ENCODE measurements at regions not wholly inside any gene's neighbourhood (a gene's known extent, or its start where the extent isn't known, plus 50 kb on each side); places are given as distances from the start of the nearest gene placed in this dataset.
A peak's percentile ranks its signal among the peaks of the same experiment; 100 is the strongest.

DNA sequence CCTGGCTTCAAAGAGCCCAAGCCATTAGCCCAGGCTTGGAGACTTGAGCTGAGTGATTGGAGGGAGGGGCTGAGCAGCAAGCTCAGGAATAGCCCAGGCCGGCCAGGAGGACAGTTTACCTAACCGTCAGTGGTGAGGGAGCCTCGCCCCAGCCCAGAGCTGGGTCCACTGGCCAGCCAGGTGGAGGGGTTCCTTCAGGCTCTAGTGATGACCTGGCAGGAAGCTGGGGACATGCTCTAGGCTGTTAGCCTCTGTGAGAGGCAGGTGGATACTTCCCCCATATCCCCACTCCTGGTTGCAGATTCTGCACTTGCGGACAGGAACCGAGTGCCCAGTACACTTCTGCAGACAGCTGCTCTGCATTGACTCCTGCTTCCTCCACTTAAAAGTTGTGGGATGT is 61.2 kb upstream of the ANTXRL start:
- Histone ChIP-seq H3K27ac (ENCODE audit: low read depth, low read length) (no peak overlapping the region), H3K14ac (ENCODE audit: insufficient read length) (no peak overlapping the region), H4K20me1 (replicated peaks in 1 of 2; ENCODE audit: control insufficient read depth in 1 of 2, insufficient read depth in 2 of 2, low read length in 2 of 2) (no peaks in the 10 kb centered on the region), H4K91ac (replicated peaks; ENCODE audit: insufficient read length, low read length) (no peak overlapping the region), H3K23me2 (ENCODE audit: low read depth, low read length) (no peaks in the 10 kb centered on the region), H2AK5ac (ENCODE audit: low read depth, low read length) (no peak overlapping the region), H3K79me1 (ENCODE audit: low read depth, low read length) (no peaks in the 10 kb centered on the region), H2BK15ac (ENCODE audit: low read length) (no peak overlapping the region), H3K9ac (replicated peaks in 1 of 4; ENCODE audit: extremely low read depth in 1 of 4, low read depth in 3 of 4, low read length in 3 of 4) (no peak overlapping the region), H3K9me3 (ENCODE audit: insufficient read depth in 2 of 2, low read depth in 1 of 2, low read length in 1 of 2) (peaks cover 8 to 10% of the 10 kb centered on the region in 2 experiments), H2BK5ac (ENCODE audit: low read depth, low read length) (no peak overlapping the region), H3K36me3 (ENCODE audit: control insufficient read depth in 2 of 4, insufficient read depth in 4 of 4, low read length in 3 of 4) (no peaks in the 10 kb centered on the region), H4K5ac (ENCODE audit: insufficient read length, low read depth, low read length) (no peak overlapping the region), H3K27me3 (replicated peaks in 1 of 4; ENCODE audit: control insufficient read depth in 3 of 4, extremely low read depth in 1 of 4, insufficient read depth in 3 of 4, low read length in 3 of 4) (no peaks in the 10 kb centered on the region), H3K79me2 (ENCODE audit: control insufficient read depth in 1 of 2, insufficient read depth in 2 of 2, low read length in 2 of 2) (no peaks in the 10 kb centered on the region), H3K4me1 (replicated peaks in 1 of 4; ENCODE audit: control insufficient read depth in 3 of 4, insufficient read depth in 4 of 4, low read length in 3 of 4) (peaks cover 0 to 9% (median 7%) of the 10 kb centered on the region in 4 experiments; a peak in 5 of 7 replicates), H2AFZ (ENCODE audit: low read length) (no peak overlapping the region), H2BK12ac (ENCODE audit: low read depth, low read length) (no peak overlapping the region), H3K4me3 (ENCODE audit: extremely low read depth in 1 of 4, insufficient read depth in 2 of 4, low read depth in 3 of 4, low read length in 4 of 4) (no peak overlapping the region), H3K56ac (replicated peaks; ENCODE audit: insufficient read length, low read depth, low read length) (no peak overlapping the region), H3K4me2 (ENCODE audit: insufficient read depth in 1 of 2, low read depth in 2 of 2, low read length in 2 of 2) (no peak overlapping the region), H2BK120ac (replicated peaks; ENCODE audit: low read depth, low read length) (no peak overlapping the region), H2BK20ac (ENCODE audit: low read length) (no peak overlapping the region), H4K8ac (ENCODE audit: extremely low read depth, insufficient read depth, low read length) (no peak overlapping the region), H3K18ac (ENCODE audit: extremely low read depth, low read length) (no peak overlapping the region), H3K23ac (ENCODE audit: insufficient read length) (no peak overlapping the region), H3K4ac (replicated peaks; ENCODE audit: insufficient read length, low read depth, low read length) (no peak overlapping the region)
- no peak for FAIRE-seq
- WGBS, 2 experiments (ENCODE audit: extremely low coverage in 1 of 2, insufficient coverage in 1 of 2, insufficient read length in 1 of 2, insufficient replicate concordance in 2 of 2, low coverage in 1 of 2, low lambda C conversion rate in 2 of 2, missing lambda C conversion rate in 1 of 2), result 91% methylated on average over 5 of the region's 5 CpGs; no CpG with 5 or more reads in 1 of the 2 experiments
- ChIA-PET POLR2A (ENCODE audit: partially characterized antibody) (no interaction called here), CTCF (ENCODE audit: partially characterized antibody) (interaction anchor here (0.6 to 7.6 kb wide), 8 partner anchors 8 to 335 kb away, joined by 3 to 99 read pairs (median 4); no protein-coding TSS in a partner anchor)
- DNase-seq (ENCODE audit: low read depth in 1 of 2, low spot score in 2 of 2), result peak in 1 of 2 experiments; percentile 38
- no peak for TF ChIP-seq YY1 (IDR thresholded peaks at IDR 0.05; ENCODE audit: low read depth, low read length)
- TF ChIP-seq CBX8 (IDR thresholded peaks at IDR 0.05; ENCODE audit: borderline replicate concordance, low read depth, low read length), result no peak
- TF ChIP-seq, protein P1, sequence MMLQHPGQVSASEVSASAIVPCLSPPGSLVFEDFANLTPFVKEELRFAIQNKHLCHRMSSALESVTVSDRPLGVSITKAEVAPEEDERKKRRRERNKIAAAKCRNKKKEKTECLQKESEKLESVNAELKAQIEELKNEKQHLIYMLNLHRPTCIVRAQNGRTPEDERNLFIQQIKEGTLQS (IDR thresholded peaks at IDR 0.05; ENCODE audit: insufficient read depth, low read depth, low read length), result no peak
- TF ChIP-seq SRF (IDR thresholded peaks at IDR 0.05; ENCODE audit: low read depth, low read length), result no peak
- TF ChIP-seq RBBP5 (IDR thresholded peaks at IDR 0.05; ENCODE audit: borderline replicate concordance, low read depth, low read length), result no peak
- no peak for TF ChIP-seq SIN3A (conservative IDR thresholded peaks at IDR 0.05 in 1 of 2, IDR thresholded peaks at IDR 0.05 in 1 of 2; ENCODE audit: low read depth in 1 of 2, low read length in 2 of 2)
- TF ChIP-seq KDM4A (IDR thresholded peaks at IDR 0.05; ENCODE audit: low read depth, low read length, severe bottlenecking), result no peak
- no peak for TF ChIP-seq TBP (IDR thresholded peaks at IDR 0.05; ENCODE audit: low read depth, low read length)
- no peak for TF ChIP-seq MAFK (IDR thresholded peaks at IDR 0.05; ENCODE audit: low read depth, low read length)
- no peak for TF ChIP-seq POLR2A (IDR thresholded peaks at IDR 0.05; ENCODE audit: control extremely low read depth in 1 of 2, low read depth in 2 of 2, low read length in 2 of 2)
- no peak for TF ChIP-seq CTCF (IDR thresholded peaks at IDR 0.05; ENCODE audit: control extremely low read depth in 1 of 3, insufficient read depth in 1 of 3, low read depth in 1 of 3, low read length in 3 of 3)
